Kasumi-1 (cell line): ENCODE measurements at regions not wholly inside any gene's neighbourhood (a gene's known extent, or its start where the extent isn't known, plus 50 kb on each side); places are given as distances from the start of the nearest gene placed in this dataset.
"Not testable (repeated sequence)": the region's sequence is repeated elsewhere in the genome, so short reads cannot be mapped to it uniquely, and the experiment has no call there.

Experiments
- DNase-seq, 2 experiments: peaks; one replicate each; lab custom pipeline; 2025; lab: John Stamatoyannopoulos, UW

GRCh38 chr1:96424877-96425276 is 296.7 kb upstream of the PTBP2 start:
- no peak for DNase-seq

- DNase-seq, result no peak
Measured at GRCh38 chr1:96425382-96426129, 296.0 kb upstream of the PTBP2 start.

- no peak for DNase-seq
Measured at GRCh38 chr1:96427616-96428015, 294.0 kb upstream of the PTBP2 start.

- DNase-seq, result no peak
Measured at GRCh38 chr1:96445302-96445701, 276.3 kb upstream of the PTBP2 start.

DNA sequence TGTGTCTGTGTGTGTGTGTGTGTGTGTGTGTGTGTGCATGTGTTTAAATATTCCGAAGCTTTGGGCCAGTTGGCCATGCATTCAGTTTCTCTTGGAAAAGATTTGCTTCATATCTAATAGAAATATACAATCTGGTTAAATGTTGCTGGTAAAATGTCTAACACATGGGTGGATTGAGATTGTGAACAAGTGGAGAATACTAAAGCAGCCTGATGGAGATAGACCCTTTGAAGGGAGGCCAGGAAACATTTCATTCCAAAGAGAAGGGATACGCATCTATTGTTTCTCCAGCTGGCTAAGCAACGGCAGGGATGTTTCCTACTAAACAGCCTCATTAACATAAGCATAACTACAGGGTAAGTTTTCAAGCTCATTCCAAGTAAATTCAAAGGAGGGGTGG is 257.5 kb upstream of the PTBP2 start:
- no peak for DNase-seq

DNA sequence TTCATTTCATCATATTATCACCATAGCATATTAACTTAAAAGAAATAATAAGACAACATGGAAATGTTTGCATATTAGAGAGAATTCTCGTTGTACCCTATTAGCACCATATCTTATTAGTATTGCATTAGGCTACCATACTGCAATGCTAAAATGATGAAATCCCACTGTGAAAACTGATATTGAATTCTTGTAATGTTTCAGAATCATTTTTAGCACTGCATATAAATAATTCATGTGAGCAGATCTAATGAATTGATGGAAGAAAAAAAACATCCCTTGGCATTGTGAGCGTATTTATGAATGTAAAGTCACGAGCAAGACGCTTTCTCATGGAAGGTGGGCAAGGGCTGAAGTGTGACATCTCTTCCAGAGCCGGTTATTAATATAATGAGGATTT is 257.1 kb upstream of the PTBP2 start:
- DNase-seq, result no peak

DNA sequence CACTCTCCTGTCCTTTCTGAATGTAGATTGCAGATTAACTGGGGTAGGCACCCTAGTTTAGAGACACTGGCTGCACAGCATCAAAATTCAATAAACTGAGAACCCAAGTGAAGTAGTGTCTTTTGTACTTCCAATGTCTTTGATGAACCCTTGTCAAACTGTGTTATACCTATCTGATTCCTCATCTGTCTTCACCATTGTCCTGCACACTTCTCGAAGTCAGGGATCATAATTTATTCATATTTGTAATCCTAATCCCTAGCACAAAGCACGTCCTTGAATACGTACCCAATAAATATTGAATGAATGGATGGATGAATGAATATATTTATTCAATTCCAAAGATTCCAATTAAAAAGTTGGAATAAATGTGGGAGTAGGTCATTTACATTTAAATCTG is 256.6 kb upstream of the PTBP2 start:
- DNase-seq, result no peak

GRCh38 chr1:96465441-96465840 is 256.1 kb upstream of the PTBP2 start:
- DNase-seq, result peak in 1 of 2 experiments; percentile 6

DNA sequence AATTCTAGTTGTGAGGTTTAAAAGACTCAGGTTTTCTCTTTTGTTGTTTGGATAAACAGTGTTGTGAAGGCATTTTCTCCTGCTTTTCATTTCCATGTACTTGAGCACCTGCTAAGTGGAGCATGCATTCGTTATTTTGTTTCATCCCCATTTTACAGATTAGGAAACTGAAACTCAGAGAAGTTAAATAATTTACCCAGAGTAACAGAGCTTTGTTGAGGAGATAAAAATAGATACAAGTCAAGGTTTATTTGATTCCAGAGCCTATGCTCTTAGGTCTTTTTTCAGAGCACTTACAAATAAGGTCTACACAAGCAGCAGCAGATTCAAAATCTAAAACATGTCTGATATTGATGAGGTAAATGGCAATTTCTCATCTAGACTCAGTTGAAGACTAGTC is 254.7 kb upstream of the PTBP2 start:
- DNase-seq, result no peak

GRCh38 chr1:96469726-96470125 is 251.9 kb upstream of the PTBP2 start:
- not testable (repeated sequence) for DNase-seq

GRCh38 chr1:96472471-96472870 is 249.1 kb upstream of the PTBP2 start:
- DNase-seq, result no peak

GRCh38 chr1:96473791-96474434 is 247.7 kb upstream of the PTBP2 start:
- no peak for DNase-seq

- DNase-seq, result no peak
Measured at GRCh38 chr1:96474985-96475743, 246.4 kb upstream of the PTBP2 start.

DNA sequence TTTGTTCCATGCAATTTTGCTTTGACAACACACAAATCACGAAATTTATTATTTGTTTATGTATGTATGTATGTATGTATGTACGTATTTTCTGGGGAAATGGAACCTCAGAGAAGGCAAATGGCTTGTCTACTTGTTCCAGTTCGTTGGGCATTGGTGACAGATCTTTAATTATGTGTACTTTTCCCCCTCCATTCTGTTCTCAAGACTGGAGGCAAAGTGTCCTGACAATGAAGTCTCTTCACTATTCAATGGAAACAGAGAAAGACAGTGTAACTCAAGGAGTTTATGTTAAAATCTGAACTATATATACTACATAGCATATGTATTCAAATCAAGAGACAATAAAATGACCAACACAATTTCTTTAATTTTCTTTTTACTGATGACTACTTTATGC is 245.7 kb upstream of the PTBP2 start:
- DNase-seq, result no peak

- DNase-seq, result no peak
Measured at GRCh38 chr1:96478228-96478627, 243.4 kb upstream of the PTBP2 start.

DNA sequence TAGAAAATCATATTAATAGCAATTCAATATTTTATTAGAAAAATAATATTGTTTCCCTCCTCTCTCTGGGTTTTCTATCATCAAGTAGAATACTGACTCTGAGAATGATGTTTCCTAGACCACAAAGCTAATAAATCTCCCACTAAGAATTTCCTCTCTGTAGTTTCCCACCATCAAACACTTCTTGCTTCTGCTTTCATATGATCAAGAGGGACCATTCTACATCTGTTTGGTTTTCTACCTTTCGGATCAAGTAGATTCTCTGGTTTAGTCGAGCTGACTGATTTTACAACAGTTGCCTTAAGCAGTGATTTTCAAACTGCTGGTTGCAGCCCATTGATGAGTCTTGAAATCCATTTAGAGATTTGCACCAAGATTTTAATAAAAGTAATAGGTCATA is 240.2 kb upstream of the PTBP2 start:
- DNase-seq, result no peak

DNA sequence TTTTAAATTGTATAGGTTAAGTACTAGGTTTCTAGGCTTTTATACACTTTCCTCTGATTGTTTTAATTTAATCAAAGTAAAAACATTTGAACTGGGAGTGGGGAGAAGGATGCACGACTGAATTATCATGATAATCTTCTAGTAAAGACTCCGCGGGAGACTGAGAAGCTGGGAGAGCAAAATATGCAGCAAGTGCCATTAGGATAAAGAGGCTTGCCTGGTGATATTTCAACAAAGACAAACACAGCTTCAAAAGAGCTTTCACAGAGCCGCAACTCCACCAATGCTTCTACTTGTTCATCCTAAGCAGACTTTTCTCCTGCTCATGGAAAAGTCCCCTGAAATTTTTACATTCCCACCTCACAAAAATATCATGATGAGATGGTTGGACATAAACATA is 239.0 kb upstream of the PTBP2 start:
- DNase-seq, result no peak

DNA sequence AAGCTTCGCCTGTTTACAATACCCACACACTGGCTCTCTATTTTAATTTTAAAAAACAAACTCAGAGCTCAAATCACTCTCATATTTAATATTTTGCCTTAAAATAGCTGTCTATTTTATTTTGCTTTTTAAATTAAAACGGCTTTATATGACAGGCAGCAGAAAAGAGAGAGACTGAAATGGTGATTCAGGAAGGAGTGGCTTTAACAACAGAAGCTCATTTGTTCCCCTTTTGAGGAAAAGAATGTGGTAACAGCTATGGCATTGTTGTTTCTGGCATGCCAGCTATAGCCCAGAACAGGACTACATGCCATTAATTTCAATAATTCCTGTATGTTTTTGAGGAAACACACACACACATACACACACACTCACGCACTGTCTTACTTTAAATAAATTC is 234.2 kb upstream of the PTBP2 start:
- peak in 1 of 2 experiments; percentile 20 for DNase-seq

DNA sequence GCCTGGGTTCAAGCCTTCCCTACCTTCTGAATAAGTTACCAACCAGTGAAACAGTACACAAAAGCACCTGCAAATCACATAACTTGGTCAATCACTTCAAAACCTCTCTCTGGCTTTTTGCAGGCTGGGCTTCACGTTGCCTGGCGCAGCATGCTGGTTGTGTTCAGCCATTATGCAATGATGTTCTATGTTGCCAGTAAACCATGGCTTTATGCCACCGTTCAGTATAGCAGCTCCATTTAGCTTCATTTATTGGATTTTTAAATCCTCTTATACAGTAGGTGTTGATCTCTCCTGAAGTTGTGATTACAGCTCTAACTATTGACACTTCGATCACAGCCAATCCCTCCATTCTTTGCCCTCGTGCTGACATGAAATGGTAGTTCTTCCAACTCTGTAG is 233.6 kb upstream of the PTBP2 start:
- no peak for DNase-seq

GRCh38 chr1:96488777-96489176 is 232.8 kb upstream of the PTBP2 start:
- DNase-seq, result no peak

GRCh38 chr1:96492236-96492635 is 229.3 kb upstream of the PTBP2 start:
- DNase-seq, result no peak

- DNase-seq, result no peak
Measured at GRCh38 chr1:96498744-96499340, 222.7 kb upstream of the PTBP2 start.

DNA sequence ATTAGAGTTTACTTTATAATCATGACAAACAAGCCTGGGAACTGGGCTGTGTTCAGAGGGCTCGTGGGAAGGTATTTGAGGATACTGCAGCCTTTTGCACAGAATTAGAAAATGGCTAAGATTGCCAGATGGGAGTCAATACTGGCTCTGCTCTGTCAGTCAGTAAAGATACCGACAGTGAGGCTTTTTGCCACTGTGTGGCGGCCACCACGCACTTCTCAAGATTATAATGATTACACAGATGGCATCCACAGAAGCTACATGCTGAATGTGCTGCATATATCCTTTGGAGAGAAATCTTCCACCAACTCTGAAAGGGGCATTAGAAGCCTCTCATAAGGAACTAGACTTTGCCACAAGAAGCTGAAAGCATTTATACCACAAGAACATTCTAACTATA is 213.4 kb upstream of the PTBP2 start:
- DNase-seq, result no peak
